Astrocyte of the spinal cord (primary cell): ENCODE measurements at regions not wholly inside any gene's neighbourhood (a gene's known extent, or its start where the extent isn't known, plus 50 kb on each side); places are given as distances from the start of the nearest gene placed in this dataset.
A peak's percentile ranks its signal among the peaks of the same experiment; 100 is the strongest.

Experiments
- DNase-seq: peaks from one replicate; pipeline ENCODE4 v3.0.0; 2011; ENCODE audit warnings: low read depth, low spot score
- H3K4me3 ChIP-seq: 2 replicates; pipeline ENCODE4 v1.5.1; 2011; ENCODE audit warnings: low read depth, mild to moderate bottlenecking, low read length, moderate library complexity
- CTCF ChIP-seq: IDR thresholded peaks from 2 replicates; pipeline ENCODE4 v1.5.1; 2012; ENCODE audit warnings: low read depth, mild to moderate bottlenecking, low read length, inconsistent platforms
- in situ Hi-C: cut with HindIII; loops from 2 replicates; pipeline ENCODE4 v1.10.0; 2017; ENCODE audit warnings: low sequenced_read_pairs

- DNase-seq, result no peak
- H3K4me3 ChIP-seq, result no peak overlapping the region
- no peak for TF ChIP-seq CTCF
- in situ Hi-C loops, result no loop called here
Measured at GRCh38 chr1:238981317-238981933, 404.9 kb upstream of the CHRM3 start.

- no peak overlapping the region for H3K4me3 ChIP-seq
- DNase-seq, result no peak
- in situ Hi-C loops, result no loop called here
- TF ChIP-seq CTCF, result no peak
Measured at GRCh38 chr1:238980053-238980452, 406.3 kb upstream of the CHRM3 start.

- H3K4me3 ChIP-seq, result no peak overlapping the region
- in situ Hi-C loops, result no loop called here
- TF ChIP-seq CTCF, result no peak
- no peak for DNase-seq
Measured at GRCh38 chr1:238964631-238965030, 421.7 kb upstream of the CHRM3 start.

- no peak overlapping the region for H3K4me3 ChIP-seq
- DNase-seq, result no peak
- in situ Hi-C loops, result no loop called here
- TF ChIP-seq CTCF, result no peak
Measured at GRCh38 chr1:238962941-238963340, 423.4 kb upstream of the CHRM3 start.

GRCh38 chr1:238961790-238962189, 424.6 kb upstream of the CHRM3 start:
- TF ChIP-seq CTCF, result no peak
- no peak overlapping the region for H3K4me3 ChIP-seq
- in situ Hi-C loops, result no loop called here
- no peak for DNase-seq

- TF ChIP-seq CTCF, result no peak
- DNase-seq, result peak; percentile 79
- in situ Hi-C loops, result no loop called here
- H3K4me3 ChIP-seq, result no peak overlapping the region
Measured at GRCh38 chr1:238960071-238960470, 426.3 kb upstream of the CHRM3 start.

GRCh38 chr1:238955934-238956333, 430.4 kb upstream of the CHRM3 start:
- in situ Hi-C loops, result no loop called here
- no peak overlapping the region for H3K4me3 ChIP-seq
- DNase-seq, result no peak
- TF ChIP-seq CTCF, result no peak
